HCT116 (cell line): ENCODE measurements at regions not wholly inside any gene's neighbourhood (a gene's known extent, or its start where the extent isn't known, plus 50 kb on each side); places are given as distances from the start of the nearest gene placed in this dataset.

Experiments
- CTCF ChIP-seq, 3 experiments: fragments of 200-600 bp in 1 of 3; sonication (generic) in 1 of 3; IDR thresholded peaks in 2 of 3; conservative IDR thresholded peaks in 1 of 3; 2 replicates each; pipeline ENCODE4 v1.5.1; 2012 to 2017; ENCODE audit warnings: low read depth in 2 of 3, low read length in 2 of 3, antibody characterized with exemption in 1 of 3, borderline replicate concordance in 1 of 3, control low read depth in 1 of 3, mild to moderate bottlenecking in 1 of 3, mixed read lengths in 1 of 3, mixed run types in 1 of 3, moderate library complexity in 1 of 3; ENCODE audit not compliant: insufficient read depth in 1 of 3
- JUND ChIP-seq: IDR thresholded peaks from 2 replicates; pipeline ENCODE4 v1.6.1; 2012
- MAX ChIP-seq: IDR thresholded peaks from 2 replicates; pipeline ENCODE4 v1.6.1; 2012
- POLR2A ChIP-seq: IDR thresholded peaks from 2 replicates; pipeline ENCODE4 v1.7.0; 2011; ENCODE audit warnings: borderline replicate concordance; ENCODE audit not compliant: insufficient read depth, insufficient read length; ENCODE audit errors: extremely low read depth
- RAD21 ChIP-seq: IDR thresholded peaks from 2 replicates; pipeline ENCODE4 v1.6.1; 2012; ENCODE audit warnings: low read depth, mild to moderate bottlenecking
- REST ChIP-seq: IDR thresholded peaks from 2 replicates; pipeline ENCODE4 v1.6.1; 2012; ENCODE audit warnings: low read depth
- SP1 ChIP-seq: IDR thresholded peaks from 2 replicates; pipeline ENCODE4 v1.6.1; 2012; ENCODE audit warnings: low read depth

GRCh38 chr14:87705439-87705896 is 287.5 kb downstream of the GALC start:
- no peak for TF ChIP-seq SP1
- no peak for TF ChIP-seq JUND
- no peak for TF ChIP-seq REST
- TF ChIP-seq CTCF (IDR thresholded peaks at IDR 0.05 in 2 of 3, conservative IDR thresholded peaks at IDR 0.05 in 1 of 3; ENCODE audit: borderline replicate concordance in 1 of 3, insufficient read depth in 1 of 3, low read depth in 2 of 3, low read length in 2 of 3): no peak
- TF ChIP-seq POLR2A: no peak
- TF ChIP-seq MAX: no peak
- TF ChIP-seq RAD21: no peak
